Hindlimb muscle (tissue), 1 donor: ENCODE measurements at regions not wholly inside any gene's neighbourhood (a gene's known extent, or its start where the extent isn't known, plus 50 kb on each side); places are given as distances from the start of the nearest gene placed in this dataset.

Experiments used
- DNase-seq: peaks from one replicate; pipeline ENCODE4 v3.0.0-alpha.2; 2013

DNA sequence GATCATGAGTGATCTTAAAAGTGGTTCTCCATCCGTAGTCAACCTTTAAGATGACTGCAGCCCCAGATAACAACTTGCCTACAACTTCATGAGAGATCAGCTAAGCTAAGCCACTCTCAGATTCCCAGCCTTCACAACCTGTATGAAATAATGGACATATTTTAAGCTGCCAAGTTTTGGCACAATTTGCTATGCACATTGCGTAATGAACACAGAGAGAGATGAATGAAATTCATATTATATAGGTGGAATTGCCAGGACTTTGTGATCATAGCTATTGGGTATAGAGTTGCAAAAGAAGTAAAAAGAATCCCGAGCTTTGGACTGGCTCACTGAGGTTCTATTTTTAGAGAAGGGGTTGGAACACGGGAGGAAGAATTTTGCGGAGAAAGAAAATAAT is 59.1 kb upstream of the EGLN3 start:
- no peak for DNase-seq

DNA sequence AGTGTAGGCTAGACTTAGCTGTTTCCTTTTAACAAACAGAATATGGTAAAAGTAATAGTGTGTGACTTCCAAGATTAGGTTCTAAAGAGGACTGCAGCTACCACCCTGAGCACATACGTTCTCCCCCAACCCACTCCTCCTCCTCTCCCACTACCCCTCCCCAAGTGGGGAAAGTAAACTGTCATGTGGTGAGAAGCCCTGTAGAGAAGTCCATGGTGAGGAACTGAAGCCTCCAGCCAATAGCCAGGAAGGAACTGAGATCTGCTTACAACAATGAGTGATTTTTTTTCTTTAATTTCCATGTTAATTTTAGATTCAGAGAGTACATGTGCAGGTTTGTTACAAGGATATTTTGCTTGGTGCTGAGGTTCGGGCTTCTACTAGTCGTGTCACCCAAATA is 57.0 kb upstream of the EGLN3 start:
- DNase-seq, result no peak

DNA sequence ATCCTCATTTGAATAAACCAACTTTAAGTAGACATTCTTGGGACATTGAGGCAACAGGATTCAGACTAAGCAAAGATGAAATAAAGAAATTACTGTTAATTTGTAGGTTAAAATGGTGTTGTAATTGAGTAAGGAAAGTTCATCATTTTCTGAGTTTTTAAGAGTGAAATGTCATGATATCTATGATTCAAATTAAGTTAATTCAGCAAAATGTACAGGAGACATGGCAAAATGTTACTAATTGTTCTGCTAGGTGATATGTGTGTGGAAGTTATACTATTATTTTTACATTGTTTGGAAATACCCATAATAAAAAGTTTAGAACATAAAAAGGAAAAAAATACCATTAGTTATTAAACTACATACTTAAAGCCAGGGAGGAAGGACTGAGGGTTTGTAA is 55.0 kb upstream of the EGLN3 start:
- no peak for DNase-seq

DNA sequence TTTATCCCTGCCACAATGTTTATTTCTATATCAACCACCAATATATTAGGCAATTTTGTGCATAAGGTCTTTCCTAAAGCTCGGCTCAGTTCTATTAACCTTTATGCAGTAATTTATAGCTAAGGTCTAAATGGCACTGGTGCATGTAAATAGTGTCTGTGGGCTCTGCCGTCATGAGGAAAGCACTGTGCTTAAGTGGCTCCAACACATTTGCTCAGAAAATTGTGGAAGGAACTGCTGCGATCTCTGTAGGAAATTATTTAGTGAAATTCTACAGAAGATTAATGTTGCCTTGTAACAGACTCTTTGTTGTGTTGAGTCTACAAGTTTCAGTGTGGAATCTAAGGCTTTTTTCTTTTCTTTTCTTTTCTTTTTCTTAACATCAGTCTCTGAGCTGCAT is 54.0 kb upstream of the EGLN3 start:
- no peak for DNase-seq

DNA sequence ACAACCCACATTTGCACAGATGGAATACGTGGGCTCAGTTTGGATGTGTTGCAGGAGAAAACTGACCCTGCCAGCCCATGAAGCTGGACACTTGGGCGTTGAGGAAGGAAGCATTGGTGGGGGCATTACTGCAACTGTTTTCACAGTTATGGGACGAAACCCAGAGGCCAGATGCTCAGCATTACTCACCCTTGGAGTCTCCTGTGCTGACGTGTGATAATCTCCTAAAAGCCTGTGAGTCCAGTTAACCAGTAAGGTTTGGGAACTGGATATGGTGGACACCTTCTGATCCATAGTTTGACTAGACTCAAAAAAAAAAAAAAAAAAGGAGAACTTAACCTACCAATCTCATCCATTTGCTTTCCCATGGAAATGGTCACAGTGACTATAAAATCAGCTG is 52.8 kb upstream of the EGLN3 start:
- DNase-seq, result no peak

DNA sequence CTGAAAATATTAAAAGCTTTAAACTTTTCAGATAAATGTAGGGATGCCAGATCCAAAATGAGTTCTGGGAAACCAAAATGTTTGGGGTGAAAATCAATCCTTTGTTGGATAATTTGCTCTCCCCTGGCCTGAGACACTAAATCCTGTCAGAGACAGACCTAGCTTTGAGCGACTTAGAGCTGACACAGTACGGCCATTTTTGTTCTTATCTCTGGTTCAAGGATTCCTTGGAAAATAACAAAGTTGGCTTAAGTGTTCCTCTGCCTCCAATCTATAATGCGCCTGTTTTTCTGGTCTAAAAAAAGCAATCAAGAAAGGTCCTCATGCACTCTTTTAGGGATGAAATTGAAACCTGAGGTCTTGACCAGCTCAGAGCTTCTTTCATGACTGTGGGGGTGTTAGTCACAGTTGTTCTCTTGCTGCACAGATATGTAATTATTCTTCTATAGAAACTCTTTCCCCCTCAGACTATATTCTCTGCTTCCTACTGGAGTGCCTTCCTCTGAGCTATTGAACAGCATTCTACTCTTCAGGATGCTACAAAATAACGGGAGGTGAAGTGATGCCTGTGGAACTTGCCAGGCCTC is 52.3 kb upstream of the EGLN3 start:
- no peak for DNase-seq
